ENCODE measurements at regions not wholly inside any gene's neighbourhood (a gene's known extent, or its start where the extent isn't known, plus 50 kb on each side); places are given as distances from the start of the nearest gene placed in this dataset.
"Not testable (repeated sequence)": the region's sequence is repeated elsewhere in the genome, so short reads cannot be mapped to it uniquely, and the experiment has no call there.

- DNase-seq (ENCODE audit: low spot score) = peak; percentile 73
- Histone ChIP-seq H3K27ac (peak overlapping the region in 1 of 2 donors; percentile 46), H3K4me3 (no peak overlapping the region), H3K9me3 (no peaks in the 10 kb centered on the region), H3K4me1 (peaks cover 0 to 19% of the 10 kb centered on the region in 2 donors), H3K27me3 (no peaks in the 10 kb centered on the region), H3K36me3 (no peaks in the 10 kb centered on the region)
- no peak for TF ChIP-seq CTCF (IDR thresholded peaks at IDR 0.05)
These were observed 58.3 kb upstream of the MOCS2 start for GRCh38 chr5:53167836-53168235.

- DNase-seq (ENCODE audit: low spot score) = no peak
- no peak for TF ChIP-seq CTCF (IDR thresholded peaks at IDR 0.05)
These were observed 60.4 kb upstream of the MOCS2 start for GRCh38 chr5:53169933-53170332.

GRCh38 chr5:53170746-53171349 is 61.3 kb upstream of the MOCS2 start:
- no peak overlapping the region for H3K27ac ChIP-seq

More at GRCh38 chr5:53169933-53170332, 60.4 kb upstream of the MOCS2 start:
- H3K4me3 ChIP-seq = no peak overlapping the region
- H3K36me3 ChIP-seq = no peaks in the 10 kb centered on the region
- H3K27me3 ChIP-seq = no peaks in the 10 kb centered on the region
- no peaks in the 10 kb centered on the region for H3K9me3 ChIP-seq
- peaks cover 0 to 19% of the 10 kb centered on the region in 2 donors for H3K4me1 ChIP-seq
- H3K27ac ChIP-seq = no peak overlapping the region

GRCh38 chr5:53172073-53172472 is 62.5 kb upstream of the MOCS2 start:
- H3K4me1 ChIP-seq = peaks cover 0 to 12% of the 10 kb centered on the region in 2 donors
- not testable (repeated sequence) for H3K27ac ChIP-seq; H3K27me3 ChIP-seq; H3K36me3 ChIP-seq; H3K9me3 ChIP-seq; H3K4me3 ChIP-seq; DNase-seq (ENCODE audit: low spot score)

More at GRCh38 chr5:53170746-53171349, 61.3 kb upstream of the MOCS2 start:
- Histone ChIP-seq H3K4me3 (no peak overlapping the region), H3K27me3 (no peaks in the 10 kb centered on the region), H3K36me3 (no peaks in the 10 kb centered on the region), H3K4me1 (peaks cover 0 to 19% of the 10 kb centered on the region in 2 donors), H3K9me3 (no peaks in the 10 kb centered on the region)
- no peak for DNase-seq (ENCODE audit: low spot score)
- peak in 1 of 2 donors; percentile 69 for TF ChIP-seq CTCF (IDR thresholded peaks at IDR 0.05)

GRCh38 chr5:53172630-53173029 is 63.1 kb upstream of the MOCS2 start:
- no peak for DNase-seq (ENCODE audit: low spot score)
- H3K4me1 ChIP-seq = peaks cover 0 to 9% of the 10 kb centered on the region in 2 donors
- TF ChIP-seq CTCF (IDR thresholded peaks at IDR 0.05) = no peak
- H3K9me3 ChIP-seq = no peaks in the 10 kb centered on the region
- no peak overlapping the region for H3K4me3 ChIP-seq
- no peaks in the 10 kb centered on the region for H3K27me3 ChIP-seq
- no peaks in the 10 kb centered on the region for H3K36me3 ChIP-seq
- H3K27ac ChIP-seq = no peak overlapping the region

DNA sequence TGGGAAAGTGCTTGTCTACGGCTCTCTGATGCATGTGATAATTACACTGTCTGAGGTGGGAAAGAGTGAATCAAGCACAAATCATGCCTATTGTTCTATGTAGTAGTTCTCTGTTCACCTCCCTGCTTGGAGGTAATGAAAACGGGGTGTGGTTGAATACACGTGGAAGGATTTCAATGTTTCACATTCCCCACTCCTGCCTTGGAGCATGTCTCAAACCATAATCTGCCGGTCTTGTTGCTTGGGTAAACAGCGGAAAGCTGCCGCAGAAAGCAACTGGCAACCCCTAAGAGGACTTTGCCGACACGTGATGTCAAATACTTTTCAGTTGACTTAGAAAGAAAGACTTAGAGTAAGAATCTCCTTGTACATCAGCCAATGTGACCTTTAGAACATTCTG is 63.5 kb upstream of the MOCS2 start:
- H3K4me1 ChIP-seq = peaks cover 0 to 4% of the 10 kb centered on the region in 2 donors
- H3K27me3 ChIP-seq = no peaks in the 10 kb centered on the region
- TF ChIP-seq CTCF (IDR thresholded peaks at IDR 0.05) = no peak

More for the DNA sequence above, 63.5 kb upstream of the MOCS2 start:
- DNase-seq (ENCODE audit: low spot score) = no peak
- no peaks in the 10 kb centered on the region for H3K9me3 ChIP-seq
- no peak overlapping the region for H3K27ac ChIP-seq
- no peaks in the 10 kb centered on the region for H3K36me3 ChIP-seq
- H3K4me3 ChIP-seq = no peak overlapping the region

Data from right atrium auricular region (tissue), 2 donors.